GM19467 (cell line): ENCODE measurements at regions not wholly inside any gene's neighbourhood (a gene's known extent, or its start where the extent isn't known, plus 50 kb on each side); places are given as distances from the start of the nearest gene placed in this dataset.

Experiments used
- ATAC-seq: cut with Tn5 transposase; IDR thresholded peaks from one replicate; pipeline ENCODE4 v1.9.1; 2021; ENCODE audit warnings: mild to moderate bottlenecking, moderate library complexity; ENCODE audit not compliant: unreplicated experiment

GRCh38 chr6:54632984-54633565, 213.5 kb upstream of the FAM83B start:
- no peak for ATAC-seq

- ATAC-seq = no peak
Observed at GRCh38 chr6:54633601-54634000, 213.0 kb upstream of the FAM83B start.

GRCh38 chr6:54640911-54641310, 205.7 kb upstream of the FAM83B start:
- ATAC-seq = no peak

- ATAC-seq = no peak
Observed at GRCh38 chr6:54646069-54646950, 200.3 kb upstream of the FAM83B start.

GRCh38 chr6:54646951-54647664, 199.5 kb upstream of the FAM83B start:
- ATAC-seq = no peak

GRCh38 chr6:54654381-54654780, 192.2 kb upstream of the FAM83B start:
- no peak for ATAC-seq

- no peak for ATAC-seq
Observed at GRCh38 chr6:54655162-54655561, 191.4 kb upstream of the FAM83B start.

GRCh38 chr6:54665278-54665677, 181.3 kb upstream of the FAM83B start:
- ATAC-seq = no peak

GRCh38 chr6:54680531-54680930, 166.0 kb upstream of the FAM83B start:
- no peak for ATAC-seq

- ATAC-seq = no peak
Observed at GRCh38 chr6:54681267-54681666, 165.3 kb upstream of the FAM83B start.

- ATAC-seq = no peak
Observed at GRCh38 chr6:54681987-54682386, 164.6 kb upstream of the FAM83B start.

GRCh38 chr6:54689620-54690019, 157.0 kb upstream of the FAM83B start:
- ATAC-seq = no peak

GRCh38 chr6:54690596-54690995, 156.0 kb upstream of the FAM83B start:
- no peak for ATAC-seq

GRCh38 chr6:54694928-54695532, 151.5 kb upstream of the FAM83B start:
- no peak for ATAC-seq

GRCh38 chr6:54695815-54696214, 150.8 kb upstream of the FAM83B start:
- no peak for ATAC-seq

GRCh38 chr6:54697424-54697823, 149.1 kb upstream of the FAM83B start:
- no peak for ATAC-seq

- no peak for ATAC-seq
Observed at GRCh38 chr6:54698974-54699373, 147.6 kb upstream of the FAM83B start.

GRCh38 chr6:54700158-54700557, 146.4 kb upstream of the FAM83B start:
- no peak for ATAC-seq

- ATAC-seq = no peak
Observed at GRCh38 chr6:54702772-54703171, 143.8 kb upstream of the FAM83B start.

GRCh38 chr6:54706391-54706790, 140.2 kb upstream of the FAM83B start:
- ATAC-seq = no peak

- no peak for ATAC-seq
Observed at GRCh38 chr6:54706844-54707605, 139.5 kb upstream of the FAM83B start.
